ENCODE measurements at regions not wholly inside any gene's neighbourhood (a gene's known extent, or its start where the extent isn't known, plus 50 kb on each side); places are given as distances from the start of the nearest gene placed in this dataset.

GRCh38 chr7:118745927-118746326, 521.4 kb downstream of the ANKRD7 start:
- POLR2A ChIA-PET, result no interaction called here
- TF ChIP-seq CTCF (IDR thresholded peaks at IDR 0.05; ENCODE audit: low read depth, low read length), result no peak
- DNase-seq (ENCODE audit: low read depth, low spot score), result no peak
- Histone ChIP-seq H3K4me3 (ENCODE audit: low read depth, low read length) (no peak overlapping the region), H3K27ac (ENCODE audit: low read depth, low read length) (no peak overlapping the region), H3K27me3 (ENCODE audit: control insufficient read depth, insufficient read depth, low read length) (no peaks in the 10 kb centered on the region), H3K9me3 (ENCODE audit: control insufficient read depth, insufficient read depth, low read length) (no peaks in the 10 kb centered on the region; the same call in 1 of the 2 replicates)
- CTCF ChIA-PET, result no interaction called here

GRCh38 chr7:118747473-118747872, 523.0 kb downstream of the ANKRD7 start:
- H3K9me3 ChIP-seq (ENCODE audit: control insufficient read depth, insufficient read depth, low read length), result no peaks in the 10 kb centered on the region; the same call in 1 of the 2 replicates
- no peaks in the 10 kb centered on the region for H3K27me3 ChIP-seq (ENCODE audit: control insufficient read depth, insufficient read depth, low read length)
- H3K4me3 ChIP-seq (ENCODE audit: low read depth, low read length), result no peak overlapping the region
- ChIA-PET CTCF (no interaction called here), POLR2A (no interaction called here)
- H3K27ac ChIP-seq (ENCODE audit: low read depth, low read length), result no peak overlapping the region
- TF ChIP-seq CTCF (IDR thresholded peaks at IDR 0.05; ENCODE audit: low read depth, low read length), result no peak
- DNase-seq (ENCODE audit: low read depth, low spot score), result no peak

- ChIA-PET POLR2A (no interaction called here), CTCF (no interaction called here)
These were observed 529.0 kb downstream of the ANKRD7 start for GRCh38 chr7:118753479-118753878.

GRCh38 chr7:118754608-118755007, 530.1 kb downstream of the ANKRD7 start:
- POLR2A ChIA-PET, result no interaction called here
- DNase-seq (ENCODE audit: low read depth, low spot score), result no peak
- no peak for TF ChIP-seq CTCF (IDR thresholded peaks at IDR 0.05; ENCODE audit: low read depth, low read length)
- no peaks in the 10 kb centered on the region for H3K9me3 ChIP-seq (ENCODE audit: control insufficient read depth, insufficient read depth, low read length)
- H3K27ac ChIP-seq (ENCODE audit: low read depth, low read length), result no peak overlapping the region
- no peak overlapping the region for H3K4me3 ChIP-seq (ENCODE audit: low read depth, low read length)
- CTCF ChIA-PET, result no interaction called here
- no peaks in the 10 kb centered on the region for H3K27me3 ChIP-seq (ENCODE audit: control insufficient read depth, insufficient read depth, low read length)

More at GRCh38 chr7:118753479-118753878, 529.0 kb downstream of the ANKRD7 start:
- no peak for DNase-seq (ENCODE audit: low read depth, low spot score)
- Histone ChIP-seq H3K9me3 (ENCODE audit: control insufficient read depth, insufficient read depth, low read length) (no peaks in the 10 kb centered on the region), H3K27ac (ENCODE audit: low read depth, low read length) (no peak overlapping the region), H3K4me3 (ENCODE audit: low read depth, low read length) (no peak overlapping the region), H3K27me3 (ENCODE audit: control insufficient read depth, insufficient read depth, low read length) (no peaks in the 10 kb centered on the region)
- TF ChIP-seq CTCF (IDR thresholded peaks at IDR 0.05; ENCODE audit: low read depth, low read length), result no peak

GRCh38 chr7:118755067-118755625, 530.6 kb downstream of the ANKRD7 start:
- Histone ChIP-seq H3K27ac (ENCODE audit: low read depth, low read length) (no peak overlapping the region), H3K9me3 (ENCODE audit: control insufficient read depth, insufficient read depth, low read length) (no peaks in the 10 kb centered on the region), H3K27me3 (ENCODE audit: control insufficient read depth, insufficient read depth, low read length) (no peaks in the 10 kb centered on the region), H3K4me3 (ENCODE audit: low read depth, low read length) (no peak overlapping the region)
- DNase-seq (ENCODE audit: low read depth, low spot score), result no peak
- ChIA-PET CTCF (no interaction called here), POLR2A (no interaction called here)
- TF ChIP-seq CTCF (IDR thresholded peaks at IDR 0.05; ENCODE audit: low read depth, low read length), result no peak

All from AG04450 (cell line).